NT2/D1 (cell line): ENCODE measurements at regions not wholly inside any gene's neighbourhood (a gene's known extent, or its start where the extent isn't known, plus 50 kb on each side); places are given as distances from the start of the nearest gene placed in this dataset.

ENCODE experiments used
- YY1 ChIP-seq: IDR thresholded peaks from 2 replicates; pipeline ENCODE4 v1.6.1; 2011; ENCODE audit not compliant: insufficient read length, insufficient read depth
- ZNF274 ChIP-seq: IDR thresholded peaks from 2 replicates; pipeline ENCODE4 v1.6.1; 2011; ENCODE audit warnings: mild to moderate bottlenecking, low read depth, low read length

- TF ChIP-seq ZNF274 (no peak), YY1 (no peak)
Observed at GRCh38 chr21:27366646-27367235, 399.9 kb upstream of the ADAMTS5 start.
